ENCODE measurements at regions not wholly inside any gene's neighbourhood (a gene's known extent, or its start where the extent isn't known, plus 50 kb on each side); places are given as distances from the start of the nearest gene placed in this dataset.

- TF ChIP-seq EZH2 (IDR thresholded peaks at IDR 0.05; ENCODE audit: low read length) = no peak
- TF ChIP-seq, protein P1, sequence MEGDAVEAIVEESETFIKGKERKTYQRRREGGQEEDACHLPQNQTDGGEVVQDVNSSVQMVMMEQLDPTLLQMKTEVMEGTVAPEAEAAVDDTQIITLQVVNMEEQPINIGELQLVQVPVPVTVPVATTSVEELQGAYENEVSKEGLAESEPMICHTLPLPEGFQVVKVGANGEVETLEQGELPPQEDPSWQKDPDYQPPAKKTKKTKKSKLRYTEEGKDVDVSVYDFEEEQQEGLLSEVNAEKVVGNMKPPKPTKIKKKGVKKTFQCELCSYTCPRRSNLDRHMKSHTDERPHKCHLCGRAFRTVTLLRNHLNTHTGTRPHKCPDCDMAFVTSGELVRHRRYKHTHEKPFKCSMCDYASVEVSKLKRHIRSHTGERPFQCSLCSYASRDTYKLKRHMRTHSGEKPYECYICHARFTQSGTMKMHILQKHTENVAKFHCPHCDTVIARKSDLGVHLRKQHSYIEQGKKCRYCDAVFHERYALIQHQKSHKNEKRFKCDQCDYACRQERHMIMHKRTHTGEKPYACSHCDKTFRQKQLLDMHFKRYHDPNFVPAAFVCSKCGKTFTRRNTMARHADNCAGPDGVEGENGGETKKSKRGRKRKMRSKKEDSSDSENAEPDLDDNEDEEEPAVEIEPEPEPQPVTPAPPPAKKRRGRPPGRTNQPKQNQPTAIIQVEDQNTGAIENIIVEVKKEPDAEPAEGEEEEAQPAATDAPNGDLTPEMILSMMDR (optimal IDR thresholded peaks at IDR 0.05 in 1 of 3, IDR thresholded peaks at IDR 0.05 in 1 of 3, conservative IDR thresholded peaks at IDR 0.05 in 1 of 3; ENCODE audit: extremely low read depth in 1 of 3, insufficient read depth in 2 of 3, low read length in 3 of 3) = no peak
Measured at GRCh38 chr4:154942176-154942575, 161.1 kb downstream of the RBM46 start.
